CD14-positive monocyte (primary cell): ENCODE measurements at regions not wholly inside any gene's neighbourhood (a gene's known extent, or its start where the extent isn't known, plus 50 kb on each side); places are given as distances from the start of the nearest gene placed in this dataset.

Source experiments
- DNase-seq, 3 donors: peaks; one replicate each; pipeline ENCODE4 v3.0.0-alpha.2; 2011 to 2022
- H2AFZ ChIP-seq: 2 replicates; pipeline ENCODE4 v1.6.0; 2012; ENCODE audit warnings: mild to moderate bottlenecking, low read depth, low read length, inconsistent platforms; ENCODE audit not compliant: insufficient read depth, poor library complexity, severe bottlenecking
- H3K27ac ChIP-seq, 2 donors: 1 replicate in 1 of 2; 2 replicates in 1 of 2; pipeline ENCODE4 v1.5.1; 2012 to 2013; ENCODE audit warnings: low read length in 2 of 2, control low read depth in 1 of 2, inconsistent platforms in 1 of 2, low read depth in 1 of 2, mild to moderate bottlenecking in 1 of 2
- H3K27me3 ChIP-seq, 2 donors: one replicate each; pipeline versions ENCODE4 v1.6.0 to v1.6.1; 2011 to 2013; ENCODE audit warnings: low read length in 2 of 2; ENCODE audit not compliant: control insufficient read depth in 2 of 2, insufficient read depth in 2 of 2
- H3K36me3 ChIP-seq, 2 donors: replicated peaks in 1 of 2; 1 replicate in 1 of 2; 2 replicates in 1 of 2; pipeline versions ENCODE4 v1.5.1 to v1.6.1; 2012 to 2013; ENCODE audit warnings: low read length in 2 of 2, control low read depth in 1 of 2, inconsistent platforms in 1 of 2, mild to moderate bottlenecking in 1 of 2; ENCODE audit not compliant: insufficient read depth in 2 of 2, control insufficient read depth in 1 of 2
- H3K4me1 ChIP-seq, 2 donors: 1 replicate in 1 of 2; 2 replicates in 1 of 2; pipeline versions ENCODE4 v1.5.1 to v1.6.1; 2012 to 2013; ENCODE audit warnings: low read length in 2 of 2, control low read depth in 1 of 2, inconsistent platforms in 1 of 2, mild to moderate bottlenecking in 1 of 2, moderate library complexity in 1 of 2; ENCODE audit not compliant: insufficient read depth in 2 of 2, control insufficient read depth in 1 of 2
- H3K4me2 ChIP-seq: replicated peaks from 2 replicates; pipeline ENCODE3; 2012; ENCODE audit warnings: low read length, moderate library complexity, mild to moderate bottlenecking; ENCODE audit not compliant: poor library complexity, severe bottlenecking; ENCODE audit errors: extremely low read depth
- H3K4me3 ChIP-seq, 3 experiments: fragments of 200-600 bp in 1 of 3; sonication (generic) in 1 of 3; replicated peaks in 1 of 3; 1 replicate in 2 of 3; 2 replicates in 1 of 3; pipeline ENCODE4 v1.5.1; 2011 to 2013; ENCODE audit warnings: low read length in 3 of 3, mild to moderate bottlenecking in 3 of 3, control low read depth in 2 of 3, low read depth in 2 of 3, inconsistent platforms in 1 of 3, moderate library complexity in 1 of 3
- H3K79me2 ChIP-seq: 2 replicates; pipeline ENCODE4 v1.6.0; 2012; ENCODE audit warnings: mild to moderate bottlenecking, control low read depth, inconsistent platforms, low read length, moderate library complexity; ENCODE audit not compliant: insufficient read depth
- H3K9ac ChIP-seq: 2 replicates; pipeline ENCODE4 v1.6.0; 2017; ENCODE audit warnings: low read length, mild to moderate bottlenecking; ENCODE audit not compliant: insufficient read depth, poor library complexity, severe bottlenecking
- H3K9me3 ChIP-seq, 2 donors: replicated peaks in 1 of 2; 1 replicate in 1 of 2; 2 replicates in 1 of 2; pipeline versions ENCODE4 v1.5.1 to v1.6.1; 2012 to 2013; ENCODE audit warnings: low read length in 2 of 2, control low read depth in 1 of 2; ENCODE audit not compliant: control insufficient read depth in 1 of 2, insufficient read depth in 1 of 2
- H4K20me1 ChIP-seq: 2 replicates; pipeline ENCODE4 v1.6.0; 2012; ENCODE audit warnings: mild to moderate bottlenecking, low read length, control low read depth, moderate library complexity; ENCODE audit not compliant: insufficient read depth
- H3K27ac Mint-ChIP-seq, 7 donors: one replicate each; pipeline ENCODE4 v1.8.0; 2020; ENCODE audit warnings: mild to moderate bottlenecking in 7 of 7, mixed read lengths in 7 of 7, moderate library complexity in 6 of 7, inconsistent platforms in 2 of 7
- H3K27me3 Mint-ChIP-seq, 3 donors: one replicate each; pipeline ENCODE4 v1.8.0; 2021 to 2022; ENCODE audit warnings: low read depth in 3 of 3, mild to moderate bottlenecking in 3 of 3, mixed read lengths in 3 of 3, moderate library complexity in 3 of 3, inconsistent platforms in 1 of 3
- H3K36me3 Mint-ChIP-seq, 2 donors: one replicate each; pipeline ENCODE4 v1.8.0; 2020; ENCODE audit warnings: mixed read lengths in 2 of 2, inconsistent platforms in 1 of 2, mild to moderate bottlenecking in 1 of 2
- H3K4me1 Mint-ChIP-seq: one replicate; pipeline ENCODE4 v1.8.0; 2020; ENCODE audit warnings: mild to moderate bottlenecking, mixed read lengths
- H3K4me3 Mint-ChIP-seq, 2 donors: one replicate each; pipeline ENCODE4 v1.8.0; 2020; ENCODE audit warnings: mild to moderate bottlenecking in 2 of 2, mixed read lengths in 2 of 2, moderate library complexity in 1 of 2
- H3K9me3 Mint-ChIP-seq, 7 donors: one replicate each; pipeline ENCODE4 v1.8.0; 2020 to 2022; ENCODE audit warnings: mixed read lengths in 7 of 7, mild to moderate bottlenecking in 6 of 7, moderate library complexity in 6 of 7, inconsistent platforms in 2 of 7
- CTCF ChIP-seq: fragments of 200-600 bp; IDR thresholded peaks from one replicate; pipeline ENCODE4 v1.8.0; 2022; ENCODE audit warnings: antibody characterized with exemption, mild to moderate bottlenecking
- WGBS: methylation state at CpG from one replicate; pipeline ENCODE4 v1.1.5; 2013; ENCODE audit warnings: missing lambda C conversion rate; ENCODE audit not compliant: insufficient coverage; 5-methylcytosine and 5-hydroxymethylcytosine counted together
- intact Hi-C, 2 donors: fragments of 100-400 bp; cut with micrococcal nuclease; formaldehyde crosslinking; loops; one replicate each; pipeline versions ENCODE4 v1.15.0 to v1.15.1; 2023

- H3K36me3 ChIP-seq, result no peaks in the 10 kb centered on the region
- Mint-ChIP-seq H3K27me3 (peaks cover 0 to 1% (median 0%) of the 10 kb centered on the region in 3 donors), H3K4me1 (no peaks in the 10 kb centered on the region), H3K36me3 (no peaks in the 10 kb centered on the region), H3K9me3 (peaks cover 0 to 13% (median 2%) of the 10 kb centered on the region in 7 donors), H3K27ac (no peak overlapping the region), H3K4me3 (no peak overlapping the region)
- no peaks in the 10 kb centered on the region for H4K20me1 ChIP-seq
- no peaks in the 10 kb centered on the region for H3K4me1 ChIP-seq
- H2AFZ ChIP-seq, result no peak overlapping the region
- H3K9ac ChIP-seq, result no peak overlapping the region
- H3K27me3 ChIP-seq, result no peaks in the 10 kb centered on the region
- no peak for TF ChIP-seq CTCF
- no peaks in the 10 kb centered on the region for H3K9me3 ChIP-seq
- H3K4me3 ChIP-seq, result no peak overlapping the region
- H3K27ac ChIP-seq, result no peak overlapping the region
- no peaks in the 10 kb centered on the region for H3K79me2 ChIP-seq
- DNase-seq, result no peak
- intact Hi-C loops, result no loop called here
- WGBS, result 83% methylated on average over 1 of the region's 3 CpGs
- H3K4me2 ChIP-seq, result no peak overlapping the region
Observed at GRCh38 chr4:127364397-127364796, 268.4 kb upstream of the INTU start.

- no peaks in the 10 kb centered on the region for H4K20me1 ChIP-seq
- Mint-ChIP-seq H3K4me1 (no peaks in the 10 kb centered on the region), H3K4me3 (no peak overlapping the region), H3K27me3 (peaks cover 0 to 1% (median 0%) of the 10 kb centered on the region in 3 donors), H3K36me3 (no peaks in the 10 kb centered on the region), H3K9me3 (peaks cover 0 to 13% (median 2%) of the 10 kb centered on the region in 7 donors), H3K27ac (no peak overlapping the region)
- H3K27ac ChIP-seq, result no peak overlapping the region
- H3K79me2 ChIP-seq, result no peaks in the 10 kb centered on the region
- no peak overlapping the region for H3K9ac ChIP-seq
- no peaks in the 10 kb centered on the region for H3K27me3 ChIP-seq
- H2AFZ ChIP-seq, result no peak overlapping the region
- H3K4me1 ChIP-seq, result no peaks in the 10 kb centered on the region
- H3K9me3 ChIP-seq, result no peaks in the 10 kb centered on the region
- TF ChIP-seq CTCF, result no peak
- no peak for DNase-seq
- no peak overlapping the region for H3K4me2 ChIP-seq
- intact Hi-C loops, result no loop called here
- no peaks in the 10 kb centered on the region for H3K36me3 ChIP-seq
- no peak overlapping the region for H3K4me3 ChIP-seq
Observed at GRCh38 chr4:127364911-127365310, 267.8 kb upstream of the INTU start.
